Fibroblast of skin of back (primary cell): ENCODE measurements at regions not wholly inside any gene's neighbourhood (a gene's known extent, or its start where the extent isn't known, plus 50 kb on each side); places are given as distances from the start of the nearest gene placed in this dataset.
"Not testable (repeated sequence)": the region's sequence is repeated elsewhere in the genome, so short reads cannot be mapped to it uniquely, and the experiment has no call there.

Experiments used
- DNase-seq: peaks from one replicate; pipeline ENCODE4 v3.0.0-alpha.2; 2013

GRCh38 chrX:92081250-92081649 is 302.1 kb downstream of the PCDH11X start:
- not testable (repeated sequence) for DNase-seq

- DNase-seq: not testable (repeated sequence)
These were observed 311.6 kb downstream of the PCDH11X start for GRCh38 chrX:92090756-92091155.

- DNase-seq: not testable (repeated sequence)
These were observed 319.0 kb downstream of the PCDH11X start for GRCh38 chrX:92098136-92098535.

- not testable (repeated sequence) for DNase-seq
These were observed 320.9 kb downstream of the PCDH11X start for GRCh38 chrX:92100095-92100494.

GRCh38 chrX:92105693-92106092 is 326.5 kb downstream of the PCDH11X start:
- not testable (repeated sequence) for DNase-seq

- not testable (repeated sequence) for DNase-seq
These were observed 327.5 kb downstream of the PCDH11X start for GRCh38 chrX:92106671-92107070.

- not testable (repeated sequence) for DNase-seq
These were observed 331.3 kb downstream of the PCDH11X start for GRCh38 chrX:92110410-92110911.

- DNase-seq: not testable (repeated sequence)
These were observed 338.5 kb downstream of the PCDH11X start for GRCh38 chrX:92117701-92118100.

GRCh38 chrX:92163035-92163434 is 383.9 kb downstream of the PCDH11X start:
- not testable (repeated sequence) for DNase-seq

GRCh38 chrX:92209936-92210335 is 430.8 kb downstream of the PCDH11X start:
- DNase-seq: no peak

GRCh38 chrX:92213786-92214185 is 434.6 kb downstream of the PCDH11X start:
- peak; percentile 11 for DNase-seq

GRCh38 chrX:92215011-92215410 is 435.8 kb downstream of the PCDH11X start:
- DNase-seq: not testable (repeated sequence)

GRCh38 chrX:92224406-92224805 is 445.2 kb downstream of the PCDH11X start:
- no peak for DNase-seq

- peak; percentile 0 for DNase-seq
These were observed 451.5 kb downstream of the PCDH11X start for GRCh38 chrX:92230628-92231027.

GRCh38 chrX:92231391-92231790 is 452.2 kb downstream of the PCDH11X start:
- DNase-seq: no peak

GRCh38 chrX:92232182-92232581 is 453.0 kb downstream of the PCDH11X start:
- peak; percentile 0 for DNase-seq

GRCh38 chrX:92241249-92241648 is 462.1 kb downstream of the PCDH11X start:
- no peak for DNase-seq

- peak; percentile 60 for DNase-seq
These were observed 467.9 kb downstream of the PCDH11X start for GRCh38 chrX:92247076-92247475.

- DNase-seq: no peak
These were observed 469.9 kb downstream of the PCDH11X start for GRCh38 chrX:92249125-92249524.

- DNase-seq: no peak
These were observed 480.9 kb downstream of the PCDH11X start for GRCh38 chrX:92260102-92260501.

- DNase-seq: no peak
These were observed 492.0 kb downstream of the PCDH11X start for GRCh38 chrX:92270936-92271855.

GRCh38 chrX:92278556-92278955 is 499.4 kb downstream of the PCDH11X start:
- not testable (repeated sequence) for DNase-seq

GRCh38 chrX:92280347-92280746 is 501.2 kb downstream of the PCDH11X start:
- not testable (repeated sequence) for DNase-seq

- DNase-seq: no peak
These were observed 504.1 kb downstream of the PCDH11X start for GRCh38 chrX:92283308-92283707.
